ENCODE measurements at regions not wholly inside any gene's neighbourhood (a gene's known extent, or its start where the extent isn't known, plus 50 kb on each side); places are given as distances from the start of the nearest gene placed in this dataset.

- TF ChIP-seq CTCF (IDR thresholded peaks at IDR 0.05) = no peak
- TF ChIP-seq POLR2A (IDR thresholded peaks at IDR 0.05) = no peak
These were observed 310.0 kb downstream of the IPO8 start for GRCh38 chr12:30385706-30386105.

All from suprapubic skin (tissue), 3 donors.